ENCODE measurements at regions not wholly inside any gene's neighbourhood (a gene's known extent, or its start where the extent isn't known, plus 50 kb on each side); places are given as distances from the start of the nearest gene placed in this dataset.

GRCh38 chr3:3295586-3295985 is 116.1 kb upstream of the CRBN start:
- TF ChIP-seq CTCF (IDR thresholded peaks at IDR 0.05; ENCODE audit: low read depth, low read length) (no peak), EZH2phosphoT487 (IDR thresholded peaks at IDR 0.05; ENCODE audit: low read depth) (no peak)
